Activated naive CD8-positive, alpha-beta T cell treated with anti-CD3 and anti-CD28 coated beads, Interleukin-2, amount 50 U/mL, for 24 hours (primary cell): ENCODE measurements at regions not wholly inside any gene's neighbourhood (a gene's known extent, or its start where the extent isn't known, plus 50 kb on each side); places are given as distances from the start of the nearest gene placed in this dataset.
"Not testable (repeated sequence)": the region's sequence is repeated elsewhere in the genome, so short reads cannot be mapped to it uniquely, and the experiment has no call there.

Source experiments
- ATAC-seq: fragments of 150-1000 bp; cut with Tn5 transposase; one replicate; pipeline ENCODE4 v1.10.0; 2021
- DNase-seq: peaks from one replicate; pipeline ENCODE4 v3.0.0; 2021
- H3K27ac Mint-ChIP-seq: one replicate; pipeline ENCODE4 v1.8.0; 2021; ENCODE audit warnings: mild to moderate bottlenecking, mixed read lengths
- H3K27me3 Mint-ChIP-seq: one replicate; pipeline ENCODE4 v1.8.0; 2021; ENCODE audit warnings: mixed read lengths
- H3K36me3 Mint-ChIP-seq: one replicate; pipeline ENCODE4 v1.8.0; 2021; ENCODE audit warnings: low read depth, mixed read lengths
- H3K4me1 Mint-ChIP-seq: one replicate; pipeline ENCODE4 v1.8.0; 2021; ENCODE audit warnings: mixed read lengths
- H3K4me3 Mint-ChIP-seq: one replicate; pipeline ENCODE4 v1.8.0; 2021; ENCODE audit warnings: mild to moderate bottlenecking, moderate library complexity, mixed read lengths
- H3K9me3 Mint-ChIP-seq: one replicate; pipeline ENCODE4 v1.8.0; 2021; ENCODE audit warnings: mixed read lengths

DNA sequence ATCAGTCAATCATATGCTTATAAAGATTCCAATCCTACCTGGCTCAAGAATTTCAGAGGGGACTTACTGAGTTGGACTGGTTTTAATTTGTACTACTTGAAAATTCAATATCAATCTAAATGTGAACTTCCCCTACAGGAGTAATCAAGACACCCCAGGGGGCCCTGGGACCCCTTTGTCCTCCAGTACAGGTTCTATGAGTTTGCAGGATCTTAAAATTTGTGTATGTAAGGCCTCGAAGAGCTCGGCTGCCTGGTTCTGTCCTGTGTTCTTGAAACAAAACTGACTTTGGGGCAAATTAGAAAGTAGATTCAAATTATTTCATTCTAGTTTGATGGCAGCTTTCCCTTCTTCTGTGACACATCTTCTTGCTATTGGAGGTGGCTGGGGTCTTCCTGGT, 261.3 kb downstream of the KCNRG start:
- ATAC-seq, result no peak
- Mint-ChIP-seq H3K4me3 (no peak overlapping the region), H3K4me1 (no peaks in the 10 kb centered on the region), H3K27me3 (no peaks in the 10 kb centered on the region), H3K9me3 (no peaks in the 10 kb centered on the region), H3K27ac (no peak overlapping the region), H3K36me3 (no peaks in the 10 kb centered on the region)
- no peak for DNase-seq

DNA sequence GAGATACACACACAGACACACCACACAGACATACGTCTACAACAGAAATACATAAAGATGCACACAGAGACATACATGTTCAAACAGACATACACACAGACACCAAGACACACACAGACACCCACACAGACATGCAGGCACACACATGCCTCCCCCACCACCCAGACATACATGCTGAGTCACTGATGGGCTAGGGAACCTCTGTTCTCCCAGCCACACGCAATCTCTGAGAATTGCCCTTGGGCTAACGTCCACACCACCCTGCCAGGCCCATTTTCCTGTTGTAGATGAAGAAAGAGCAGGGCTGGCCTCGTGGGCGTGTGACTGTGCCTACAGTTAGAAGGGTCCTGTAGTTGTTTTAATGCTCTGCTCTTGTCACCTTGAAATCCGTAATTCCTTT, 261.9 kb downstream of the KCNRG start:
- peaks cover under 1% of the 10 kb centered on the region for H3K9me3 Mint-ChIP-seq
- no peak overlapping the region for H3K27ac Mint-ChIP-seq
- no peak for DNase-seq
- no peaks in the 10 kb centered on the region for H3K36me3 Mint-ChIP-seq
- no peaks in the 10 kb centered on the region for H3K4me1 Mint-ChIP-seq
- peaks cover 3% of the 10 kb centered on the region for H3K27me3 Mint-ChIP-seq
- no peak for ATAC-seq
- no peak overlapping the region for H3K4me3 Mint-ChIP-seq

DNA sequence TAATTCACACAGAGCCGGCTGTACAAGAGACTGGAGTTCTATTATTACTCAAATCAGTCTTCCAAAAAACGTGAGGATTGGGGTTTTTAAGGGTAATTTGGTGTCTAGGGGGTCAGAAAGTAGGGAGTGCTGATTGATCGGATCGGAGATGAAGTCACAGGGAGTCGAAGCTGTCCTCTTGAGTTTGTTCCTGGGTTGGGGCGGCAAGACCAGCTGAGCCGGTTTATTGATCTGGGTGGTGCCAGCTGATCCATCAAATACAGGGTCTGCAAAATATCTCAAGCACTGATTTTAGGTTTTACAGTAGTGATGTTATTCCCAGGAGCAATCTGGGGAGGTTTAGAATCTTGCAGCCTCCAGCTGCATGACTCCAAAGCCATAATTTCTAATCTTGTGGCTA, 262.7 kb downstream of the KCNRG start:
- H3K9me3 Mint-ChIP-seq, result peaks cover 5% of the 10 kb centered on the region
- no peaks in the 10 kb centered on the region for H3K4me1 Mint-ChIP-seq
- no peak overlapping the region for H3K27ac Mint-ChIP-seq
- H3K4me3 Mint-ChIP-seq, result no peak overlapping the region
- no peaks in the 10 kb centered on the region for H3K36me3 Mint-ChIP-seq
- peaks cover 5% of the 10 kb centered on the region for H3K27me3 Mint-ChIP-seq
- DNase-seq (no peak), ATAC-seq (no peak)

DNA sequence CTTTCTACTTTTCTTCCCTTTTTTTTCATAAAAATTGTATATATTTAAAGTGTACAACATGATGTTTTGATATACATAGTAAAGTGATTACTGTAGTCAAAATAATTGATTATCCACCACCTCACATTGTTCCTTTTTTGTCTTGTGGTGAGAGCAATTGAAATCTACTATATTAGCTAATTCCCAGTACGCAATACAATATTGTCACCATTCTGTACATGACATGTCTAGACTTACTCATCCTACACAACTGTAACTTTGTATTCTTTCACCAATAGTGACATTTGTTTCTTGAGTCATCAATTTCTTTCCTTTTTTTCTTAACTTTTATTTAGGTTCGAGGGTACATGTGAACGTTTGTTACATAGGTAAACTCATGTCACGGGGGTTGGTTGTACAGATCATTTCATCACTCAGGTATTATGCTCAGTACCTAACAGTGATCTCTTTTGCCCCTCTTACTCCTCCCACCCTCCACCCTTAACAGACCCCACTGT, 265.2 kb downstream of the KCNRG start:
- Mint-ChIP-seq H3K4me3 (no peak overlapping the region), H3K4me1 (peaks cover 9% of the 10 kb centered on the region), H3K36me3 (no peaks in the 10 kb centered on the region), H3K27ac (no peak overlapping the region), H3K9me3 (peaks cover 5% of the 10 kb centered on the region), H3K27me3 (peaks cover 5% of the 10 kb centered on the region)
- DNase-seq (no peak), ATAC-seq (no peak)

DNA sequence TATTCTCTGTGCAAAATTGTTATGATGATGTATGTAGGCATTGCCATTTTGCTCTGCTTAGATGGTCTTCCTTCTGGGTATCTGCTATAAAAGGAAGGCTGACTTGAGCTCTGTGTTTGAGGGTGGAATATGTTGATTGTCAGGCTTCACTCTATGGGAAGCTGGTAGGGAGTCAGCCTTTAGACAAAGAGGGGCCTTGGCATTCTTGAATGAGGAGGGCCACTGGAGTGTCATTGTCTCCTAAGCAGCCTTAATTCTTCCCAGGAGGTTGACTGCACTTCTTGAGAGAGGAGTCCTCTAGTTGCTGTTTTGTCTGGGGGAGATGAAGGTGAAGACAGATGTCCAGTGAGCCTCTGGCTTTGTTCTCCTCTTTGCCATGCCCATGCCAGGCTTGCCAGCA, 266.8 kb downstream of the KCNRG start:
- H3K27me3 Mint-ChIP-seq, result peaks cover 5% of the 10 kb centered on the region
- no peak overlapping the region for H3K27ac Mint-ChIP-seq
- H3K9me3 Mint-ChIP-seq, result peaks cover 5% of the 10 kb centered on the region
- H3K36me3 Mint-ChIP-seq, result no peaks in the 10 kb centered on the region
- H3K4me3 Mint-ChIP-seq, result no peak overlapping the region
- peaks cover 9% of the 10 kb centered on the region for H3K4me1 Mint-ChIP-seq
- ATAC-seq, result no peak
- no peak for DNase-seq

DNA sequence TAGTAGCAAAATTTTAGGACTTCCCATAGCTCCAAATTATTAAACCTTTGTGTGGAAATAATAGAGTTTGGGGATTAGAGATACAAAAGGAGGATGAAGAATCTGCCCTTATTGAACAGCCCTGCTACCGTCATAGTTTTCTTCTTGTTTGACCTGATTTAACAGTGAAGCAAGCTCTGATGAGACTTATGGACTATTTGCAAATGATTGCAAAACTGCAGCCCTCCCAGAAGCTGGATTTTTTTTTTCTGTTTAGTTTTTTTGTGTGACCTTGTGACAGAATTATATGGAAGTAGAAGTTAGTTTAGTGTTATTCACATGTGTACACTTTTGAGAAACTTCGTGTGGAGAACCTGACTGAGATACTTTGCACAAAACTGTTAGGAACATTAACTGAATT, 267.8 kb downstream of the KCNRG start:
- Mint-ChIP-seq H3K4me1 (peaks cover 9% of the 10 kb centered on the region), H3K9me3 (peaks cover 5% of the 10 kb centered on the region), H3K27me3 (peaks cover 5% of the 10 kb centered on the region), H3K36me3 (no peaks in the 10 kb centered on the region), H3K27ac (no peak overlapping the region), H3K4me3 (no peak overlapping the region)
- ATAC-seq (no peak), DNase-seq (no peak)

DNA sequence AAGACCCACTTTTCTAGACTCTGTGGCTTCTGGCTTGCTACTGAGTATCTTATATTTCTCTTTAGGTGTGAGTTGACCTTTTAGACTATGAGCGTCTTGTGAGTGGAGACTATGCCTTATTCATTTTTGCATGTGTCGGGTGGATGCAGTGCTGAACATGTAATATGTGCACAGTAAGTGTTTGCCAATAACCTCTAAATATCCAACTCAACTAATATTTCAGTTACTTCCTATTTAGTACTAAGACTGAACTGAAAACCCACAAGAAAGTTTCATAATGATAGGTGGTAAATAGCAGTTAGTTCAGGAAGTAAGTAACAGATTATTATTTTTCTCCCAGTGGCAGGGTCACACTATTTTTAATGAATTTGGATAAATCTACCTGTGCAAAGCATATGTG, 269.3 kb downstream of the KCNRG start:
- ATAC-seq (no peak), DNase-seq (no peak)
- no peaks in the 10 kb centered on the region for H3K36me3 Mint-ChIP-seq
- peaks cover 5% of the 10 kb centered on the region for H3K9me3 Mint-ChIP-seq
- H3K4me1 Mint-ChIP-seq, result peaks cover 9% of the 10 kb centered on the region
- no peak overlapping the region for H3K27ac Mint-ChIP-seq
- peaks cover 5% of the 10 kb centered on the region for H3K27me3 Mint-ChIP-seq
- no peak overlapping the region for H3K4me3 Mint-ChIP-seq

DNA sequence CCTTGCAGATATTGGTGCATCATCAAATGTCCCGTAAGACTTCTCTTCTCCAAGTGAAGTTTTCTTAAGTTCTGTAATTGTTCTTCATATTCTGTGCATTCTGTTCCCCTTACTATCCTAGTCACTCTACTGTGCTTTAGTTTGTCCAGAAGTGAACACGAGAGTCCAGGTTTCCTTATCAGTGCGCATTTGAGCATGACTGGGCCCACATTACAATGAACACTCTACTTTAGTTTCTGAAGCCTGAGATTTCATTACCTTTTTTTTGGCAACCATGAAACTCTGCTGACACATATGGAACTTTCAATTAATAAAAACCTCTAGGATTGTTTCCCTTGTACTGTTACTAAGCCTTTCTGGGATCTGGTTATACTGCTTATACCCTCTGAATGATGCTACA, 270.0 kb downstream of the KCNRG start:
- peaks cover 5% of the 10 kb centered on the region for H3K9me3 Mint-ChIP-seq
- peaks cover 9% of the 10 kb centered on the region for H3K4me1 Mint-ChIP-seq
- no peaks in the 10 kb centered on the region for H3K36me3 Mint-ChIP-seq
- no peak for DNase-seq
- no peak overlapping the region for H3K4me3 Mint-ChIP-seq
- peaks cover 5% of the 10 kb centered on the region for H3K27me3 Mint-ChIP-seq
- no peak overlapping the region for H3K27ac Mint-ChIP-seq
- no peak for ATAC-seq

DNA sequence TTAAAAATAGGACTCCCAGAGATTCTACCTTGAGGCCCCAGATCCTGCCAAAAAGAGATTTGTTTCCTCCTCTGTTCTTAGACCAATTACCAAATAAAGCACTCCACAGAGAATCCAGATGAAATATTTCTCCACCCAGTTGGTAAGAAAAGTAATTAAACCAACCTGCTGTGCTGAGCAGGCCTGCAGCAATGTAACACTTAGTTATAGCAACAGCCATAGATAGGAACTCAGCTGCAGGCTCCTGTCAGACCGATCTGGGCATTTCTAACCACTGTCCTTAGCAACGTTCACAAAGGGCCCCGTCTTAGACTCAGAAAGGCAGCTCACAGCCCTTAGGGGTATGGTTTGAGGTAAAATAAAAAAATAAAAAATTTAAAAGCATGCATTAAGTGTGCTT, 271.1 kb downstream of the KCNRG start:
- ATAC-seq (no peak), DNase-seq (no peak)
- peaks cover 9% of the 10 kb centered on the region for H3K4me1 Mint-ChIP-seq
- H3K27me3 Mint-ChIP-seq, result peaks cover 5% of the 10 kb centered on the region
- peaks cover 5% of the 10 kb centered on the region for H3K9me3 Mint-ChIP-seq
- no peak overlapping the region for H3K27ac Mint-ChIP-seq
- no peaks in the 10 kb centered on the region for H3K36me3 Mint-ChIP-seq
- H3K4me3 Mint-ChIP-seq, result no peak overlapping the region

DNA sequence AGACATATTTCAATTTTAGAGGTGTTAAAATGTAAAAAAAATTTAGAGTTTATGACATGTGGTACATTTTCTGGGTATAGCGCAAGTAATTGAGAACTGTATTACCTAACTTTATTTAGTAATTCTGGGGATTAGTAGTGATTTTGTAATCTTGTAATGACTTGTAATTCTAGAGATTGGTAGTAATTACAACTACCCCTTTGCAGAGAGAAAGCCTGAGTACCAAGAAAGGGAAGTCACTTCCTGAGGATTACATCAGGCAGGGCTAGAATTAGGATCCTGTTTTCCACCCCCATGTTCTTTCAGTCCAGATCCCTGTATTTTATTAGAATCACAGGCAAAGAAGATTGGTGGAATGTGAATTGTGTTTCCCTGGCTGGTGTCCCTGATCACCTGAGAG, 274.9 kb downstream of the KCNRG start:
- Mint-ChIP-seq H3K4me3 (no peak overlapping the region), H3K4me1 (peaks cover 5% of the 10 kb centered on the region), H3K36me3 (no peaks in the 10 kb centered on the region), H3K27me3 (no peaks in the 10 kb centered on the region), H3K9me3 (no peaks in the 10 kb centered on the region), H3K27ac (peak overlapping the region; percentile 7)
- ATAC-seq (no peak), DNase-seq (no peak)

DNA sequence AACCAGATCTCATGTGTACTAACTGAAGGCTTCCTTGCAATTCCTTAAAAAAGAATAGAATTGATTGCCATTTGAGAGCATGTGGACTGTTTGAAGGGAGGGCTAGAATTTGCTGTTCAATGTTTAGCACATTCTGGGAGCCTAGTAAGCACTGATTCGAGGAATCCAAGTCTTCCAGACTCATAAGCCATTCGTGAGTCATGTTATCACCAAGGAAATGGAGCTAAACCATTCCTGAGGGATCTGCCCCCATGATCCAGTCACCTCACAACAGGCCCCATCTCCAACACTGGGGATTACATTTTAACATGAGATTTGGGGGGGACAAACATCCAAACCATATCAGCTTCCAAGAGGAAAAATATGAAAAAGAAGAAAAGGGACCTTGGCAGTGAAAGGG, 276.4 kb downstream of the KCNRG start:
- H3K27me3 Mint-ChIP-seq, result no peaks in the 10 kb centered on the region
- no peaks in the 10 kb centered on the region for H3K36me3 Mint-ChIP-seq
- H3K9me3 Mint-ChIP-seq, result no peaks in the 10 kb centered on the region

DNA sequence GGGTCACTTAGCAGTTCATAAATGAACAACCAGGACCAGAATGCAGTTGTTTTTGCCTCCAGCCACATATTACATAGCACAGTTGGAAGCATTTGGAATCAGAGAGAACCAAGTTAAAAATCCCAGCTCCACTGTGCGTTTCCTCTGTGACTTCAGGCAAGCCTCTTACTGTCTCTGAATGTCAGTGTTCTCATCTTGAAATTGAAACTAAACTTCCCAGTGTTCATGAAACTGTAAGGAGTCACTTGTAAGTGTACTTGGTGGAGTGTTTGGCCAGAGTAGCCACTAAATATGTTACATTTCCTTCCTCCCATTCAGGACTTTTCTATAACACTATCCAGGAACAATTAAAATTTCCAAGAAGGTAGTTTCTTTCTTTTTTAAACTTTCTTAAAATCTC, 276.8 kb downstream of the KCNRG start:
- Mint-ChIP-seq H3K27ac (no peak overlapping the region), H3K27me3 (peaks cover 2% of the 10 kb centered on the region), H3K4me1 (peaks cover 5% of the 10 kb centered on the region), H3K36me3 (no peaks in the 10 kb centered on the region), H3K4me3 (no peak overlapping the region), H3K9me3 (no peaks in the 10 kb centered on the region)
- ATAC-seq (no peak), DNase-seq (no peak)

More for the DNA sequence above, 276.4 kb downstream of the KCNRG start:
- DNase-seq (no peak), ATAC-seq (no peak)
- Mint-ChIP-seq H3K4me1 (peaks cover 5% of the 10 kb centered on the region), H3K27ac (no peak overlapping the region), H3K4me3 (no peak overlapping the region)

DNA sequence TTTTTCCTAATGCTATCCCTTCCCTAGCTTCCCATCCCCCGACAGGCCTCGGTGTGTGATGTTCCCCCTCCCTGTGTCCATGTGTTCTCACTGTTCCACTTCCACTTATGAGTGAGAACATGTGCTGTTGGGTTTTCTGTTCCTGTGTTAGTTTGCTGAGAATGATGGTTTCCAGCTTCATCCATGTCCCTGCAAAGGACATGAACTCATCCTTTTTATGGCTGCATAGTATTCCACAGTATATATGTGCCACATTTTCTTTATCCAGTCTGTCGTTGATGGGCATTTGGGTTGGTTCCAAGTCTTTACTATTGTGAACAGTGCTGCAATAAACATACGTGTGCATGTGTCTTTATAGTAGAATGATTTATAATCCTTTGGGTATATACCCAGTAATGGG, 279.2 kb downstream of the KCNRG start:
- not testable (repeated sequence) for ATAC-seq, H3K9me3 Mint-ChIP-seq

DNA sequence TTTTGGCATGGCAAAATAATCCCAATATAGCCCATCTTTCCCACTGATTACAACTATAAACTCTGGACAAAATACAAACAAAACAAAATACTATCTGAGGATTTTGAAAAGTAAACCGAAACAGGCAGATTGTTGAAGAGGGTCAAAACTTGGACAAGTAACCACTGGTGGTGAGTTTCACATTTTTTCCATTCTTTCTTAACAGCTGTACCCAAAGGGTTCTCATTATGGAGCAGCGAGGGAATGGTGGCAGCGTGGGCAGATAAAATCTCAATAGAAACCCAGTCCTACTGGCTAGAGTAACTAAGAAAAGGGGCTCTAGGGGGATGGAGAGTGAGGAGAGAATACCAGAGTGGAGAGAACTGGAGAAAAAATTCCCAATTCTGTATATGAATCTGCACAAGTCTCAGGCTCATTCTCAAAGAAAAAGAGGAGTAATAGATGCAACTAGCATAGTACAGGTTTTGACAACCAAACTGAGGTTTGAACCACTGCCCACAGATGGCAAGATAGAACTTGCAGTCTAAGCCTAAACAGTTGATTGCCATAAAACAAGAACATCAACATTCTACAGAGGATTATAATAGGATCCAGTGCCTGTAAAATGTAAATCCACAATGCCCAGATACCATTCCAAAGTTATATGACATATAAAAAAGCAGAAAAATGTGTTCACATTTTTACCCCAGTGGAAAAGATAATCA, 284.5 kb downstream of the KCNRG start:
- DNase-seq (no peak), ATAC-seq (no peak)
- H3K4me1 Mint-ChIP-seq, result peaks cover 5% of the 10 kb centered on the region
- H3K9me3 Mint-ChIP-seq, result no peaks in the 10 kb centered on the region
- H3K27ac Mint-ChIP-seq, result no peak overlapping the region
- H3K36me3 Mint-ChIP-seq, result no peaks in the 10 kb centered on the region
- peaks cover 21% of the 10 kb centered on the region for H3K27me3 Mint-ChIP-seq
- no peak overlapping the region for H3K4me3 Mint-ChIP-seq

More for the DNA sequence above, 279.2 kb downstream of the KCNRG start:
- peaks cover 14% of the 10 kb centered on the region for H3K27me3 Mint-ChIP-seq
- H3K4me1 Mint-ChIP-seq, H3K4me3 Mint-ChIP-seq, H3K27ac Mint-ChIP-seq, DNase-seq, H3K36me3 Mint-ChIP-seq: not testable (repeated sequence)

DNA sequence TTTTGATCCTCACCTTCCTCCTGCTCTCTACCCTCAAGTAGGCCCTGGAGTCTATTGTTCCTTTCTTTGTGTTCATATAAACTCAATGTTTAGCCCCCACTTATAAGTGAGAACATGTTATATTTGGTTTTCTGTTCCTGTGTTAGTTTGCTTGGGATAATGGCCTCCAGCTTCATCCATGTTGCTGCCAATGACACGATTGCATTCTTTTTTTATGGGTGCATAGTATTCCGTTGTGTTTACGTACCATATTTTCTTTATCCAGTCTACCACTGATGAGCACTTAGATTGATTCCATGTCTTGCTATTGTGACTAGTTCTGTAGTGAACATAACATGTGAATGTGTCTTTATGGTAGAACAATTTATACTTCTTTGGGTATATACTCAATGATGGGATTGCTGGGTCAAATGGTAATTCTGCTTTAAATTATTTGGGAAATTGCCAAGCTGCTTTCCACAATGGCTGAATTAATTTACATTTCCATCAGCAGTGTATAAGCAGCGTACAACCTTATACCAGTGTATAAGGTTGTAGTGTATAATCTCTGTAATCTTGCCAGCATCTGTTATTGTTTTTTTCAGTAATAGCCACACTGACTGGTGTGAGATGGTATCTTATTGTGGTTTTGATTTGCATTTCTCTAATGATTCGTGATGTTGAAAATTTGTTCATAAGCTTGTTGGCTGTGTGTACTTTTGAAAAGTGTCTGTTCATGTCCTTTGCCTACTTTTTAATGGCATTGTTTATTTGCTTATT, 288.9 kb downstream of the KCNRG start:
- ATAC-seq, result no peak
- H3K27ac Mint-ChIP-seq, result no peak overlapping the region
- H3K4me1 Mint-ChIP-seq, result peaks cover 3% of the 10 kb centered on the region
- H3K27me3 Mint-ChIP-seq, result peaks cover 15% of the 10 kb centered on the region
- H3K4me3 Mint-ChIP-seq, result no peak overlapping the region
- H3K36me3 Mint-ChIP-seq, result no peaks in the 10 kb centered on the region
- H3K9me3 Mint-ChIP-seq, result no peaks in the 10 kb centered on the region
- no peak for DNase-seq
